ENCODE measurements at regions not wholly inside any gene's neighbourhood (a gene's known extent, or its start where the extent isn't known, plus 50 kb on each side); places are given as distances from the start of the nearest gene placed in this dataset.

- no peak for DNase-seq
These were observed 183.3 kb upstream of the CDKN3 start for GRCh38 chr14:54213536-54213935.

- no peak for DNase-seq
These were observed 180.0 kb upstream of the CDKN3 start for GRCh38 chr14:54216827-54217226.

DNA sequence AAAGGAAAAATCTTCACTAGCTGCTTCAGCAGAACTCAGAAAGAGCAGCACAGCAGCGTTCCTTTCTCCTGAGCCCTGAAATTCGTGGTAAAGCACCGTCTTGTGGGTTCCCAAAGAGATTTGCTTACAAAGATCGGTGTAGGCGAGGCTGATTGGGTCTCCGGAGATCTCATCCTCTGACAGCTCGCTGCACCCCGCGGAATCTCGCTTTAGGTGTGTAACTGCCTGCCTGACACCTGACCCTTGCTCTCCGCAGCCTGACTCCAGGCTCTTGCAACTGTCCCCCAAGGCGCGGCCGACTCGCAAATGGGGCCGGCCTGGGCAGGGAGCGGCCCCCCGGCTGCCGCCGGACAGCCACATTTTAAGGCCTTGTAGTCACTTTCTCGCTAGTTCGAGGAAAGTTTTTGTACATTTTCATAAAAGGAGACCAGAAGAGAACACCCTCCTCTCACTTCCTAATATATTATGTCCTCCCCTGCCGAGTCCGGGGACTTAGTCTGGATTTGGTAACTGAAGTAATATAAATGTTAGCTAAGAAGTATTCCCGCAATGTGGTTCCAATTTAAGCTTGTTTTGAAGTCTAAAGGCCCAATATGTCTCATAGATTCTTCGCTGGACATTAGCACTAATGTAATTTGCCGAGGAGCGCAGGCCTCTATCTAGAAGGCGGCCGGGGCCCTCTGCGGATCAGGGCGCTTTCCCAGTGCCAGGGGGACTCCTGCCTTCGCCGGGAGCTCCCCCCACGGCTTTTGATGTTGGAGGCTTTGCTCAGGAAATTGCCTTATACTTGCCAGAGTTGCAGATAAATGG is 177.3 kb upstream of the CDKN3 start:
- DNase-seq, result no peak

GRCh38 chr14:54220071-54220703 is 176.6 kb upstream of the CDKN3 start:
- DNase-seq, result no peak

DNA sequence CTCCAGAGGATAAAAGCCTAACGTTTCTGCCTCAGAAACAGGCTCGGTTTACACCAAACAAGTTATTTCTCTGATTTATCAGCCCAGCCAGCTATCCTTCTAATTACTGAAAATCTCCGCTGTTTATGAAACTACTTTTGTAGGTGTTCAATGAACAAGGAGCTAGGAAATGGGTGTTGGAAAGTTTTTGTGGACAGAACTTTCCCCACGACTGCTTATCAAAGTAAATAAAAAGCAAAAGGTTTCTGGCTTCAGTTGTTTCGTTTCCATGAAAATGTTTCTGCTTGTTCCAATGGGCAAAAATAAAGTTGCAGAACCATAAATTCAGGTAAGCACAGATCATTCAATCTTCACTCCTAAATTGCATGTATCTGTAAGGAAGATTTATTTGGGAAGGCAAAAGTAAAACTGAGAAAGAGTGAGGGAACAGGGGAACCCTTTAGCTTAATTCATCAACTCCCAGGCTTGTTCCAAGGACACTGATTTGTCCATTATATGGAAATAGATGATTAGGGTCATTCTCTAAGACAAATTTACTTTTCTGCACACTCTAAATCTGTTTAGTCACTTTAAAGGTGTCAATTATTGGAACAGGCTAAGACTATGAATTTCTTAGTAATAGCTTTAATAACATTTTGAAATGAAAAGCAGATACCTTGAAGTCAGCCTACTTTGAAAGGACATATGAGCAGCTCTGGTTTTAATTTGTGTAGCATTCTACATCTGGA is 175.9 kb upstream of the CDKN3 start:
- DNase-seq, result no peak

DNA sequence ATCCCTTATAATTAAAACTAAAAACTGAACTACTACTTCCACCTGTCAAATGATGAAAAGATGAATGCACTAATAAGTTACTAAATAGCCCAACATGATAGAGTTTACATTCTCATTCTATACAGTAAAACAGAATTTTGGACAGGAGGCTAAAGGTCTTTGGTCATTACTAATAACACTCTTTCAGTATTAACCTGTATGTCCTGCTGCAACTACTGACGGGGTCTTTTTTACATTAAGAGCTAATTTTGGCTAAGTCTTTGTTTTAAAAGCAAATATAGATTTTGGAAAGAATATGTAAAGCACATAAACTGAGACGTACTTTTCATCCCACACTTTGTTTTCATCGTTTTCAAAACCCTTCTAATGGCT is 175.4 kb upstream of the CDKN3 start:
- no peak for DNase-seq

GRCh38 chr14:54221971-54222370 is 174.8 kb upstream of the CDKN3 start:
- DNase-seq, result no peak

GRCh38 chr14:54223831-54224402 is 172.9 kb upstream of the CDKN3 start:
- no peak for DNase-seq

DNA sequence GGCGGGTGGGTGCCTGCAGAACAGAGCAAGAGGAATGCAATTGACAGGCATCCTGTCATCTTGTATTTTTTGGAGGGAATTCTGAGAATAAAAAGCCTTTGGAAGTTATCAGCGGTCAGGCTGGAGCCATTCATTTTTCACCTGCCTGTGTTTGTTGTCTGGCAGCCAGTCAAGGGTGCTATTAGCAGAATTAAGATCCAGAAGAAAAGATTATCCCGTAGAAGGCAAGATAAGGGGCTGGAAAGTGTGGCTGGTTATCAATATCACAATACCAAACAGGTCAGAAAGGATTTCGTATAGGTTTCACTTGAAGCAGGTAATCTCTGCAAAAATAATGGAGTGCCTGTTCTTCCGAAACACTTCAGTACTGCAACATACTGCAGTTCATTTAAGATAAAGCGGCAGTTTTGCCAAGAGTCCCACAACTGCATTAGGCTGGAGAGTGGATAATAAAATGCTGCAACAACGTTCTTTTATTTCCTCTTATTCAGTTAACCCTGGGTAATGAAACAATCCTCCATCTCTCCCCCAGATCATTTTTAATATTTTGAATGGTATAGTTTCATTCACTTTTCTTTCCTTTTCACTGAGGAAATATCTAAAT is 171.2 kb upstream of the CDKN3 start:
- DNase-seq, result no peak

GRCh38 chr14:54226103-54226502 is 170.7 kb upstream of the CDKN3 start:
- DNase-seq, result no peak

DNA sequence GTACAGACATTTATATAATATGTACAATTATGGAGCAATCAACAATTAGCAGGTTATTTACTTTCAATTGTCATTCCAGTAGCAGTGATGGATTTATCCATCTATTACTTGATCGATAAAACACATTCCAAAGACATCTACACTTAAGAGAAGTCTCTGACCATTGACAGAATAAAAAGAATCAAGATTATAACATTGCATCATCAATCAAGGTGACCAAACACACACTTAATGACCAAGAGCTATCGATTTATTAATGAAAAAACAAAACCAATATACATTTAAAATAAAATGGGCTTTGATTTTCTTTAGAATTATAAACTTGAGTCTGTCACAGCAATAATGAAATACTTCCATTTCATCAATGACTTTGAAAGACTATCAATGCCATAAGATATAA is 170.2 kb upstream of the CDKN3 start:
- DNase-seq, result no peak

GRCh38 chr14:54229136-54229535 is 167.7 kb upstream of the CDKN3 start:
- DNase-seq, result no peak

- no peak for DNase-seq
These were observed 166.2 kb upstream of the CDKN3 start for GRCh38 chr14:54230645-54231044.

- no peak for DNase-seq
These were observed 164.1 kb upstream of the CDKN3 start for GRCh38 chr14:54232735-54233134.

DNA sequence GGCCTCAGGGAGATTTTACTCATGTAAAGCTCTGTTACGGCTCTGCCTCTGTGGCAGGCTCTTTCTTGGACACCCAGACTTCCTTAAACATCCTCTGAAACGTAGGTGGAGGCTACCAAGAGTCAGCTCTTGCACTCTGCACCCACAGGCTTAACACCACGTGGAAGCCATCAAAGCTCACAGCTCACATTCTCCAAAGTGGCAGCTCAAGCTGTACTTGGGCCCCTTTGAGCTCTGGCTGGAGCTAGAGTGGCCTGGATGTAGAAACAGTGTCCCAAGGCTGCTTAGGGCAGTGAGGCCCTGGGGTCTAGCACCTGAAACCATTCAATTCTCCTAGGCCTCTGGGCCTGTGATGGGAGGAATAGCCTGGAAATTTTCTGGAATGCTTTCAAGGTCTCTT is 155.3 kb upstream of the CDKN3 start:
- no peak for DNase-seq

- no peak for DNase-seq
These were observed 145.5 kb upstream of the CDKN3 start for GRCh38 chr14:54251356-54251755.

GRCh38 chr14:54252072-54252730 is 144.6 kb upstream of the CDKN3 start:
- no peak for DNase-seq

DNA sequence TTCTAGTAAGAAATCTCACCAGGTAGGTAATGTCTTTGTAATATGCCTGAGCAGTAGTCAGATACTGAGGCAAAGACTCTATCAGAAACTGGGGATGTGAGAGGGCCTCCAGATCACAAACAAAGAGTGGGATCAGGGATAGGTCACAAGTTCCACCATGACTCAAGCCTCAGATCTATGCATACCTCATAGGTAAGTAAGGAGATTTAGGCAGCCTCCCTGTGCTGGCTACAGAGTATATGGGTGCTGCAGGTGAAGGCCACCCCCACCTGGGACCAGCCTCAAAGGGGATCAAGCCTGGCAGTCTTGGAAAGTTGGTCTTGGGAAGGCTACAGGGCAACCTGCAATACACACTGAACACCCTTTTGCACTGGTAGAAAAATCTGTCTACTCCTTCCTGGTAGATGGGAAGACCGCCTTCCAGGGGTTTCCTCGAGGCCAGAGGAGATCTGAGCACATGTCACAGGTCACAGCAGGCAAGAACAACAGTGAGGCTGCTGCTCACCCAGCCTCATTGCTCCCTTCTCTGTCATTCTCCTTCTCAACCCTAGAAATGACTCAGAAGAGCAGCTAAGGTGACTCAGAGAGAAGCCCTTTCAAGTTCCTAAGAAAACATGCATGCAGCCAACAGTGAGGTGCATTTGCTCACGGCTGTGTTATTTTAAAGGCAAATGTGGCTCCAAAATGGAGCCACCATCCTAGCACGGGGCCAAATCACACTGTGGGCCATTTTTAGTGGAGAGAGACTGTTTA is 143.4 kb upstream of the CDKN3 start:
- DNase-seq, result peak; percentile 53

GRCh38 chr14:54256156-54256555 is 140.7 kb upstream of the CDKN3 start:
- no peak for DNase-seq

- no peak for DNase-seq
These were observed 139.4 kb upstream of the CDKN3 start for GRCh38 chr14:54257424-54257823.

DNA sequence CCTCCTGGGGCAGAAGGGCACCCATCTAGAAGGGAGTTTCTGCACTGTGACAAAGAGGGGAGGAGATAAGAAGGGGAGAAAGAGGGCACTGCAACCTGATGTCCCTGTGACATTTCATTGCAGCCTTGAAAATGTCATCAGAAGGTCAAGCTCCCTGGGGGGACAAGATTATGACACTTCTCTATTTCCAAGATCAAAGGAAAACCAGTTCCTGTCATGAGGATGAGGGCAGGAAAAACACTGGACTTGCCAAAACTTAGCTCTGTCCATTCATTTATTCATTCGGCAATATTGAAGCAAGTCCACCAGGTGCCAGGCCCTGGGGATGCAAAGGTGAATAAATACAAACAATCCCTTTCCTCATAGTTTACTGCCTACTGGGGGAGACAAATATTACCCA is 138.4 kb upstream of the CDKN3 start:
- no peak for DNase-seq

GRCh38 chr14:54259821-54260220 is 137.0 kb upstream of the CDKN3 start:
- no peak for DNase-seq
